MCF 10A (cell line): ENCODE measurements at regions not wholly inside any gene's neighbourhood (a gene's known extent, or its start where the extent isn't known, plus 50 kb on each side); places are given as distances from the start of the nearest gene placed in this dataset.

Experiments
- BruUV-seq: library from RNA; stranded (reverse); fragments of 400-500 nt; replicated peaks from 2 replicates; lab custom pipeline; 2021; lab: Mats Ljungman, UMichigan
- CTCF ChIA-PET: fragments of 300-600 bp; sonication (Branson Sonifier 250); formaldehyde crosslinking; extraction: SDS; loops from one replicate; lab custom pipeline; 2021; ENCODE audit warnings: antibody characterized with exemption, inconsistent platforms; lab: Yijun Ruan, JAX
- POLR2A ChIA-PET: fragments of 300-600, 350-650 bp; sonication (Branson Sonifier 250); formaldehyde crosslinking; extraction: SDS; loops from one replicate; lab custom pipeline; 2020; ENCODE audit warnings: antibody characterized with exemption, inconsistent platforms; lab: Yijun Ruan, JAX
- DNase-seq: peaks from one replicate; pipeline ENCODE4 v3.0.0-alpha.2; 2018; ENCODE audit not compliant: unreplicated experiment
- H3K27ac Mint-ChIP-seq: one replicate; pipeline ENCODE4 v1.8.0; 2022; ENCODE audit warnings: mild to moderate bottlenecking, low read depth, mixed read lengths; ENCODE audit not compliant: unreplicated experiment
- H3K27me3 Mint-ChIP-seq: one replicate; pipeline ENCODE4 v1.8.0; 2022; ENCODE audit warnings: mixed read lengths; ENCODE audit not compliant: insufficient read depth, unreplicated experiment
- H3K36me3 Mint-ChIP-seq: one replicate; pipeline ENCODE4 v1.8.0; 2022; ENCODE audit warnings: mild to moderate bottlenecking, moderate library complexity, mixed read lengths; ENCODE audit not compliant: insufficient read depth, unreplicated experiment
- H3K4me1 Mint-ChIP-seq: one replicate; pipeline ENCODE4 v1.8.0; 2022; ENCODE audit warnings: mixed read lengths; ENCODE audit not compliant: insufficient read depth, unreplicated experiment
- H3K4me3 Mint-ChIP-seq: one replicate; pipeline ENCODE4 v1.8.0; 2022; ENCODE audit warnings: mild to moderate bottlenecking, moderate library complexity, mixed read lengths; ENCODE audit not compliant: unreplicated experiment
- H3K9me3 Mint-ChIP-seq: one replicate; pipeline ENCODE4 v1.8.0; 2022; ENCODE audit warnings: mixed read lengths; ENCODE audit not compliant: unreplicated experiment
- intact Hi-C: fragments of 100-400 bp; cut with micrococcal nuclease; formaldehyde crosslinking; loops from 2 replicates; pipeline ENCODE4 v1.14.1; 2022
- TF ChIP-seq, protein P1 (sequence below): fragments of 200-600 bp; IDR thresholded peaks from one replicate; pipeline ENCODE4 v1.8.0; 2022; ENCODE audit warnings: antibody characterized with exemption, mild to moderate bottlenecking; ENCODE audit not compliant: unreplicated experiment

DNA sequence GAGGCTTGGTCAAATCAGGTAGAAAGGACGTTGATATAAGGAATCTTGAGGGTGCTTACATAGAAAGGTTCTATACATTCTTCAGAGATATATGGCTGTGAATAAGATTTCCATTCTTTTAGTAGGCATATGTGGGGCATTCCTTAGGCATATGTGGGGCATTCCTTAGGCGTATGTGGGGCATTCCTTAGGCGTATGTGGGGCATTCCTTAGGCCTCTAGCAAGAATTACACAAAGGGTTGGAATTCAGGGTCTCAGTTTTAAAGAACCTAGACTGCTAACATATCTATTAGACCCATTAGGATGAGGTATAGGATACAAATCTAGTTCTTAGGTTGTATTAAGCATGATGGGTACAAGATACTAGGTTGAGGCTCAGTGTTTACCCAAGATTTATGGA, 607.8 kb downstream of the SI start:
- BruUV-seq: no TSS peak
- no peak for DNase-seq
- TF ChIP-seq, protein P1, sequence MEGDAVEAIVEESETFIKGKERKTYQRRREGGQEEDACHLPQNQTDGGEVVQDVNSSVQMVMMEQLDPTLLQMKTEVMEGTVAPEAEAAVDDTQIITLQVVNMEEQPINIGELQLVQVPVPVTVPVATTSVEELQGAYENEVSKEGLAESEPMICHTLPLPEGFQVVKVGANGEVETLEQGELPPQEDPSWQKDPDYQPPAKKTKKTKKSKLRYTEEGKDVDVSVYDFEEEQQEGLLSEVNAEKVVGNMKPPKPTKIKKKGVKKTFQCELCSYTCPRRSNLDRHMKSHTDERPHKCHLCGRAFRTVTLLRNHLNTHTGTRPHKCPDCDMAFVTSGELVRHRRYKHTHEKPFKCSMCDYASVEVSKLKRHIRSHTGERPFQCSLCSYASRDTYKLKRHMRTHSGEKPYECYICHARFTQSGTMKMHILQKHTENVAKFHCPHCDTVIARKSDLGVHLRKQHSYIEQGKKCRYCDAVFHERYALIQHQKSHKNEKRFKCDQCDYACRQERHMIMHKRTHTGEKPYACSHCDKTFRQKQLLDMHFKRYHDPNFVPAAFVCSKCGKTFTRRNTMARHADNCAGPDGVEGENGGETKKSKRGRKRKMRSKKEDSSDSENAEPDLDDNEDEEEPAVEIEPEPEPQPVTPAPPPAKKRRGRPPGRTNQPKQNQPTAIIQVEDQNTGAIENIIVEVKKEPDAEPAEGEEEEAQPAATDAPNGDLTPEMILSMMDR: no peak
- Mint-ChIP-seq H3K4me1 (no peaks in the 10 kb centered on the region), H3K36me3 (no peaks in the 10 kb centered on the region), H3K9me3 (no peaks in the 10 kb centered on the region), H3K27me3 (peaks cover 72% of the 10 kb centered on the region), H3K4me3 (no peak overlapping the region), H3K27ac (no peak overlapping the region)
- POLR2A ChIA-PET: no interaction called here
- intact Hi-C loops: no loop called here
- CTCF ChIA-PET: no interaction called here

DNA sequence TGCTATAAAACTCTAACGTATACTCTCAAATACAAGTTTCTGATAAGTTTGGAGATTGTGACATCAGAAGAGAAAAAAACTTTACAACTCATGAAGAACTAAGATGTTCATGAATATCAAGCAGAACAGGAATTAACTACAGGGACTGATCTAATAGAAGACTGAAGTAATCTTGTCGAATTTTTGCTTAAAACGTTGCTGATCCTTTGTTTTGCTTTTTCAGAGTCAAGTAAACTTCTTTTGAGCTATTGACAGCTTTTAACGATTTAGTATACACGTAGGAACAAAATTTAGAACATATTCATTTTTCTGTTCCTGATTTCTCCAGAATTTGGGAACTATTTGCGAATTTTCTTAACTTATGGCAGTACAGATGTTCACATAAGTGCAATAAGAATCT, 610.2 kb downstream of the SI start:
- ChIA-PET POLR2A (interaction anchor here (0.7 kb wide), 1 partner anchor 47 kb away, joined by 3 read pairs; no protein-coding TSS in a partner anchor), CTCF (no interaction called here)
- Mint-ChIP-seq H3K4me3 (no peak overlapping the region), H3K27me3 (peaks cover 60% of the 10 kb centered on the region), H3K9me3 (no peaks in the 10 kb centered on the region), H3K4me1 (no peaks in the 10 kb centered on the region), H3K36me3 (no peaks in the 10 kb centered on the region), H3K27ac (no peak overlapping the region)
- DNase-seq: no peak
- intact Hi-C loops: no loop called here
- TF ChIP-seq, protein P1: no peak
- BruUV-seq: no TSS peak

DNA sequence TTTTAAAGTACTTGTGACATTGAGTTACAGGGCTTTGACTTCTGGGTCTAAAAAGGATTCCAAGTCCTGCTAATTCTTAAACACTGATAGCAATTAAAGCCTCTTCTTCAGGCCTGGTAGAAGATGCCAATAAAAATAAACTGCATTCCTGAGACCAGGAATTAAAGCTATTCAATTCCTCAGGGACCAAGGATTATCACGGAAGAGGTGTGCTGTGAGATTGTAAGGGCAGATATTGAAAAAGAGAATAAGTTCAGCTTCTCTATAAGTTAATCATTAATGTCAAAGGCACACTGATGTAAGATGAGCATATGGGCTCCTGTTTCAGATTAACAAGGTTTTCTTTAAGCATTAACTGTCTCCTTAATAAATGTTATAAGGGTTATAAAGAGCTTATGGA, 611.3 kb downstream of the SI start:
- Mint-ChIP-seq H3K36me3 (no peaks in the 10 kb centered on the region), H3K4me1 (no peaks in the 10 kb centered on the region), H3K27me3 (peaks cover 64% of the 10 kb centered on the region), H3K9me3 (no peaks in the 10 kb centered on the region), H3K4me3 (no peak overlapping the region), H3K27ac (no peak overlapping the region)
- no TSS peak for BruUV-seq
- ChIA-PET POLR2A (no interaction called here), CTCF (no interaction called here)
- TF ChIP-seq, protein P1: no peak
- DNase-seq: no peak
- intact Hi-C loops: no loop called here

DNA sequence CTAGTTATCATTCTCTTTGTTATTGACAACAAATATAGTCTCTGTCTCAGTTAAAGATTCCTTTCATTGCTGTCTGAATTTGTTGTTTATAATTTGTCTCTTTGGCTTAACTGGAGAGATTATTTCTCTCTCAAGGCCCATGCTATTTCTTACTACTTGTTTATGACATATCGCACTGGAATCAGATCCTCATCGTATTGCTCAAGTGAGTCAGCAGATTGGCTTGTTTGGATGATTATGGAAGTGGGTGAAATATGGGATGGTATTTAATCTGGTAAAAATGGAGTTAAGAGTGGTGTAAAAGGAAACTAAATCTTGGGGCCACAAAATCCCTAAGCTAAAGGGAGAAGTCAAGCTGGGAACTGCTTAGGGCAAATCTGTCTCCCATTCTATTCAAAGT, 613.1 kb downstream of the SI start:
- peaks cover 69% of the 10 kb centered on the region for H3K27me3 Mint-ChIP-seq
- H3K36me3 Mint-ChIP-seq: no peaks in the 10 kb centered on the region
- no peaks in the 10 kb centered on the region for H3K4me1 Mint-ChIP-seq
- H3K27ac Mint-ChIP-seq: no peak overlapping the region
- DNase-seq: peak; percentile 20
- H3K9me3 Mint-ChIP-seq: no peaks in the 10 kb centered on the region
- ChIA-PET CTCF (no interaction called here), POLR2A (interaction anchor here (0.5 kb wide), 1 partner anchor 115 kb away, joined by 3 read pairs; no protein-coding TSS in a partner anchor)
- TF ChIP-seq, protein P1: no peak
- intact Hi-C loops: no loop called here
- BruUV-seq: no TSS peak
- H3K4me3 Mint-ChIP-seq: no peak overlapping the region
